ENCODE measurements at regions not wholly inside any gene's neighbourhood (a gene's known extent, or its start where the extent isn't known, plus 50 kb on each side); places are given as distances from the start of the nearest gene placed in this dataset.

GRCh38 chr14:45680531-45680930, 427.5 kb upstream of the MIS18BP1 start:
- no peaks in the 10 kb centered on the region for H3K36me3 ChIP-seq (ENCODE audit: insufficient read depth, low read length)
- peak overlapping the region; percentile 41 for H2AFZ ChIP-seq (ENCODE audit: low read length, unreplicated experiment)

DNA sequence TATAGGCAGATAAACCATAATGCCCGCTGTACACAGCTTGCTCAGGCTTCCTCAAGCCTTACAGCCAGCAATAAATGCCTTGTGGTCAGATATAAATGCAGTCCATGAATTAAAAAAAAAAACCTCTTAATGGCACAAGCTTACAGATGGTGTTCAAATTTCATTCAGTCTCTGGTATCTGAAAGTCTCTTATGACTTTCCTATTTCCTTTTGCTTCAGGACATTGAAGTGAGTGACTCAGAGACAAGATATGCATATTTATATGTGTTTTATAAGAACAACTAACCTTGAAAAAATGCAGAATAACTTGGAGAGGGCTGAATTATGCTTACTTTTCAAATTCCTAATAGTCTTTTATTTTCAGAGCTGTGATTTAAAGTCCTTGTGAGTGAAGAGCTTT, 426.9 kb upstream of the MIS18BP1 start:
- H3K36me3 ChIP-seq (ENCODE audit: insufficient read depth, low read length): no peaks in the 10 kb centered on the region
- H3K27me3 ChIP-seq (ENCODE audit: insufficient read depth, low read length): no peaks in the 10 kb centered on the region
- H2AFZ ChIP-seq (ENCODE audit: low read length, unreplicated experiment): peak overlapping the region; percentile 77
- 0 out of 2 replicates have a peak overlapping the region, but pooled peaks have one; percentile 39 for H3K4me3 ChIP-seq (ENCODE audit: low read depth, low read length)
- peak overlapping the region; percentile 66 for H3K27ac ChIP-seq (ENCODE audit: low read depth, low read length)
- no peaks in the 10 kb centered on the region for H3K79me2 ChIP-seq (ENCODE audit: control insufficient read depth, insufficient read depth, low read length, unreplicated experiment)
- peaks cover 36% of the 10 kb centered on the region for H3K4me1 ChIP-seq (ENCODE audit: control insufficient read depth, insufficient read depth, low read length, unreplicated experiment)

More at GRCh38 chr14:45680531-45680930, 427.5 kb upstream of the MIS18BP1 start:
- Histone ChIP-seq H3K4me3 (ENCODE audit: low read depth, low read length) (0 out of 2 replicates have a peak overlapping the region, but pooled peaks have one; percentile 16), H3K4me1 (ENCODE audit: control insufficient read depth, insufficient read depth, low read length, unreplicated experiment) (peaks cover 36% of the 10 kb centered on the region), H3K27me3 (ENCODE audit: insufficient read depth, low read length) (no peaks in the 10 kb centered on the region), H3K79me2 (ENCODE audit: control insufficient read depth, insufficient read depth, low read length, unreplicated experiment) (no peaks in the 10 kb centered on the region), H3K27ac (ENCODE audit: low read depth, low read length) (peak overlapping the region; percentile 66)

DNA sequence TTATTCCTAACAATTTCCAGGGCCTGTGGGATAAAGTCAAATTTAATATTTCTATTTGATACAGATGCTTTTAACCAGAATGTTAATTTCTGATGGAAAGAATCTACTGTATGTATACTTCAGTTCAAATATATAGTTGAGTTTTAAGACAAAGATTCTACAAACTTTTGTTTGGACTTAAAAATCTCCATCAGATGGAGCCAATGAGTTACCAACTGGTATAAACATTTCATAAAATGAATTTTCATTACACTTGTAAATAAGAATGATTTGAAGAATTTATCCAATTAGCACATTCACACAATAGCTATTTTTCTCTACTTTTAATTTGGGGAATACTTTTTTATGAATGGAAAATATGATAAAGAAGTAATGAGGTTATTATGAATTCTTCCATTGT, 425.2 kb upstream of the MIS18BP1 start:
- Histone ChIP-seq H3K4me1 (ENCODE audit: control insufficient read depth, insufficient read depth, low read length, unreplicated experiment) (peaks cover 36% of the 10 kb centered on the region), H3K79me2 (ENCODE audit: control insufficient read depth, insufficient read depth, low read length, unreplicated experiment) (no peaks in the 10 kb centered on the region), H3K27ac (ENCODE audit: low read depth, low read length) (no peak overlapping the region), H2AFZ (ENCODE audit: low read length, unreplicated experiment) (no peak overlapping the region), H3K36me3 (ENCODE audit: insufficient read depth, low read length) (no peaks in the 10 kb centered on the region), H3K4me3 (ENCODE audit: low read depth, low read length) (no peak overlapping the region), H3K27me3 (ENCODE audit: insufficient read depth, low read length) (no peaks in the 10 kb centered on the region)

DNA sequence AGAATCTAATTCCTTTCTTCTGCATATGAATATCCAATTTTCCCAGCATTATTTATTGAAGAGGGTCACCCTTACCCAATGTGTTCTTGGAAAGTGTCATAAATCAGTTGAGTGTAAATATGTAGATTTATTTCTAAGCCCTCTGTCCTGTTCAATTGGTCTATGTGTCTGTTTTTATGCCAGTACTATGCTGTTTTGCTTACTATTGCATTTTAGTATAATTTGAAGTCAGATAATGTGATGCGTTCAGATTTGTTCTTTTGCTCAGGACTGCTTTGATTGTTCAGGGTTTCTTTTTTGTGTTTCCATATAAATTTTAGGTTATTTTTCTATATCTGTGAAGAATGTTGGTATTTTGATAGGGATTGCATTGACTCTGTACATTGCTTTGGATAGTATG, 420.4 kb upstream of the MIS18BP1 start:
- H3K27ac ChIP-seq (ENCODE audit: low read depth, low read length): no peak overlapping the region
- H3K4me1 ChIP-seq (ENCODE audit: control insufficient read depth, insufficient read depth, low read length, unreplicated experiment): no peaks in the 10 kb centered on the region
- H3K79me2 ChIP-seq (ENCODE audit: control insufficient read depth, insufficient read depth, low read length, unreplicated experiment): no peaks in the 10 kb centered on the region
- no peaks in the 10 kb centered on the region for H3K36me3 ChIP-seq (ENCODE audit: insufficient read depth, low read length)
- H3K27me3 ChIP-seq (ENCODE audit: insufficient read depth, low read length): no peaks in the 10 kb centered on the region; the same call in 1 of the 2 replicates
- no peak overlapping the region for H2AFZ ChIP-seq (ENCODE audit: low read length, unreplicated experiment)
- no peak overlapping the region for H3K4me3 ChIP-seq (ENCODE audit: low read depth, low read length)

- H3K36me3 ChIP-seq (ENCODE audit: insufficient read depth, low read length): no peaks in the 10 kb centered on the region
- H3K27ac ChIP-seq (ENCODE audit: low read depth, low read length): no peak overlapping the region
- H3K27me3 ChIP-seq (ENCODE audit: insufficient read depth, low read length): peaks cover 11% of the 10 kb centered on the region; the same call in 1 of the 2 replicates
- no peaks in the 10 kb centered on the region for H3K79me2 ChIP-seq (ENCODE audit: control insufficient read depth, insufficient read depth, low read length, unreplicated experiment)
- H3K4me1 ChIP-seq (ENCODE audit: control insufficient read depth, insufficient read depth, low read length, unreplicated experiment): no peaks in the 10 kb centered on the region
- H3K4me3 ChIP-seq (ENCODE audit: low read depth, low read length): no peak overlapping the region
- H2AFZ ChIP-seq (ENCODE audit: low read length, unreplicated experiment): no peak overlapping the region
These were observed 411.8 kb upstream of the MIS18BP1 start for GRCh38 chr14:45664668-45665356.

DNA sequence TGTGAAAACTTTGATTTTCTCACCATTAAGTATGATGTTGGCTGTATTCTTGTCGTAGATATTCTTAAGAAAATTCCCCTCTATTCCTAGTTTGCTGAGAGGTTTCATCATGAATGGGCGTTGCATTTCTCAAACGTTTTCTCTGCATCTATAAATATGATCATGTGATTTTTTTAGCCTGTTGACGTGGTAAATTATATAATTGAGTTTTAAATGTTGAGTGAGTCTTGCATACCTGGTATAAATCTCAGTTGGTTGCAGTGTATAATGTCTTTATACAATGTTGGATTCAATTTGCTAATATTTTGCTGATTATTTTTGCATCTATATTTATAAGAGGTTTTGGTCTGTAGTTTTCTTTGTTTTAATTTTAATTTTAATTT, 405.9 kb upstream of the MIS18BP1 start:
- H3K27ac ChIP-seq (ENCODE audit: low read depth, low read length): no peak overlapping the region
- H3K4me1 ChIP-seq (ENCODE audit: control insufficient read depth, insufficient read depth, low read length, unreplicated experiment): no peaks in the 10 kb centered on the region
- H3K27me3 ChIP-seq (ENCODE audit: insufficient read depth, low read length): peaks cover 20% of the 10 kb centered on the region
- H3K79me2 ChIP-seq (ENCODE audit: control insufficient read depth, insufficient read depth, low read length, unreplicated experiment): no peaks in the 10 kb centered on the region
- no peak overlapping the region for H3K4me3 ChIP-seq (ENCODE audit: low read depth, low read length)
- H2AFZ ChIP-seq (ENCODE audit: low read length, unreplicated experiment): no peak overlapping the region
- H3K36me3 ChIP-seq (ENCODE audit: insufficient read depth, low read length): no peaks in the 10 kb centered on the region

DNA sequence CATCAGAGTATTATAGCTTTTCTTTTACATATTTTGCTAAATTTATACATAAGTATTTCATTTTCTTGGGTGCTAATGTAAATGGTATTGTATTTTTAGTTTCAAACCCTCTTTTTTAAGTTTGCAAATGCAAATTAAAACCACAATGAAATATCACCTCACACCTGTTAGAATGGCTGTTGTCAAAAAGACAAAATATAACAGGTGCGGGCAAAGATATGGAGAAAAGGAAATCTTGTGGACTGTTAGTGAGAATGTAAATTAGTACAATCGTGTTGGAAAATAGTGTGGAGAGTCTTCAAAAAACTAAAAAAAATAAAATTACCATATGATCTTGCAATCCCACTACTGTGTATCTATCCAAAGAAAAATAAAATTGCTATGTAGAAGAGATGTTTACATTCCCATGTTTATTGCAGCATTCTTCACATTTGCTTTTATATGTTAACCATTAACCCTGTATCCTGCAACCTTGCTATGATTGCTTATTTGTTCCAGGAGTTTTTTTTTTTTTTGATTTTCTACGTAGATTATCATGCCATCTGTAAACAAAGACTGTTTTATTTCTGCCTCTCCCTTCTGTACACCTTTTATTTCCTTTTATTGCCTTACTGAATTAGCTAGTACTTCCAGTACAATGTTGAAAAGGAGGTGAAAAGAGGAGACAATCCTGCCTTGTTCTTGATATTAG, 405.4 kb upstream of the MIS18BP1 start:
- Histone ChIP-seq H3K27me3 (ENCODE audit: insufficient read depth, low read length) (peaks cover 20% of the 10 kb centered on the region), H3K27ac (ENCODE audit: low read depth, low read length) (no peak overlapping the region), H2AFZ (ENCODE audit: low read length, unreplicated experiment) (no peak overlapping the region), H3K4me1 (ENCODE audit: control insufficient read depth, insufficient read depth, low read length, unreplicated experiment) (no peaks in the 10 kb centered on the region), H3K36me3 (ENCODE audit: insufficient read depth, low read length) (no peaks in the 10 kb centered on the region), H3K79me2 (ENCODE audit: control insufficient read depth, insufficient read depth, low read length, unreplicated experiment) (no peaks in the 10 kb centered on the region), H3K4me3 (ENCODE audit: low read depth, low read length) (no peak overlapping the region)

GRCh38 chr14:45651890-45652289, 398.9 kb upstream of the MIS18BP1 start:
- H3K36me3 ChIP-seq (ENCODE audit: insufficient read depth, low read length): no peaks in the 10 kb centered on the region

GRCh38 chr14:45650754-45651153, 397.8 kb upstream of the MIS18BP1 start:
- Histone ChIP-seq H3K27me3 (ENCODE audit: insufficient read depth, low read length) (peaks cover 12% of the 10 kb centered on the region; the same call in 1 of the 2 replicates), H3K27ac (ENCODE audit: low read depth, low read length) (no peak overlapping the region), H3K36me3 (ENCODE audit: insufficient read depth, low read length) (no peaks in the 10 kb centered on the region), H3K4me1 (ENCODE audit: control insufficient read depth, insufficient read depth, low read length, unreplicated experiment) (no peaks in the 10 kb centered on the region), H3K4me3 (ENCODE audit: low read depth, low read length) (no peak overlapping the region), H2AFZ (ENCODE audit: low read length, unreplicated experiment) (no peak overlapping the region), H3K79me2 (ENCODE audit: control insufficient read depth, insufficient read depth, low read length, unreplicated experiment) (no peaks in the 10 kb centered on the region)

More at GRCh38 chr14:45651890-45652289, 398.9 kb upstream of the MIS18BP1 start:
- Histone ChIP-seq H3K4me1 (ENCODE audit: control insufficient read depth, insufficient read depth, low read length, unreplicated experiment) (no peaks in the 10 kb centered on the region), H3K79me2 (ENCODE audit: control insufficient read depth, insufficient read depth, low read length, unreplicated experiment) (no peaks in the 10 kb centered on the region), H2AFZ (ENCODE audit: low read length, unreplicated experiment) (no peak overlapping the region), H3K27me3 (ENCODE audit: insufficient read depth, low read length) (peaks cover 12% of the 10 kb centered on the region), H3K27ac (ENCODE audit: low read depth, low read length) (no peak overlapping the region), H3K4me3 (ENCODE audit: low read depth, low read length) (no peak overlapping the region)

DNA sequence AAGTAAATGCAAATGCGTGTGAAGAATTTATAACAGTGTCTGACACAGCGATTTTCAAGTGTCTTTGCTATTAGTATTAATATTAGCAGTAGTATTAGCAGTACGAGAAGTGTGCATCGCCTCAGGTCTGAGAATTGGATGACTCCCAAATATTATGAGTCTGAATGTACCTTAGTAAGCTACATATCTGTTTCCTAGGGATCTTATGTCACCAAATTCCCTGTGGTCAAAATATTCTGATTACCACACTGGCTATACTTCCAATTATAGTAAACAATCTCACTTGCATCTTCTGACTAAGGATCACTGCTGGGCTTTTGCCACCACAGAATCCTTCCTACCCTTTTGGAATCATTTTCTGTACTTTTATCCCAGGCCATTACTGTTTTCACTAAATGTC, 396.0 kb upstream of the MIS18BP1 start:
- peaks cover 7% of the 10 kb centered on the region; the same call in 1 of the 2 replicates for H3K27me3 ChIP-seq (ENCODE audit: insufficient read depth, low read length)
- H2AFZ ChIP-seq (ENCODE audit: low read length, unreplicated experiment): no peak overlapping the region
- no peaks in the 10 kb centered on the region for H3K79me2 ChIP-seq (ENCODE audit: control insufficient read depth, insufficient read depth, low read length, unreplicated experiment)
- H3K4me3 ChIP-seq (ENCODE audit: low read depth, low read length): no peak overlapping the region
- H3K36me3 ChIP-seq (ENCODE audit: insufficient read depth, low read length): no peaks in the 10 kb centered on the region
- H3K27ac ChIP-seq (ENCODE audit: low read depth, low read length): no peak overlapping the region
- H3K4me1 ChIP-seq (ENCODE audit: control insufficient read depth, insufficient read depth, low read length, unreplicated experiment): no peaks in the 10 kb centered on the region

- H3K27me3 ChIP-seq (ENCODE audit: insufficient read depth, low read length): no peaks in the 10 kb centered on the region
- H2AFZ ChIP-seq (ENCODE audit: low read length, unreplicated experiment): no peak overlapping the region
- H3K4me3 ChIP-seq (ENCODE audit: low read depth, low read length): no peak overlapping the region
- no peaks in the 10 kb centered on the region for H3K79me2 ChIP-seq (ENCODE audit: control insufficient read depth, insufficient read depth, low read length, unreplicated experiment)
- no peaks in the 10 kb centered on the region for H3K4me1 ChIP-seq (ENCODE audit: control insufficient read depth, insufficient read depth, low read length, unreplicated experiment)
- no peak overlapping the region for H3K27ac ChIP-seq (ENCODE audit: low read depth, low read length)
- H3K36me3 ChIP-seq (ENCODE audit: insufficient read depth, low read length): no peaks in the 10 kb centered on the region
These were observed 388.5 kb upstream of the MIS18BP1 start for GRCh38 chr14:45641541-45641940.

Measured in ACC112 (cell line).